Erythroblast (primary cell): ENCODE measurements at regions not wholly inside any gene's neighbourhood (a gene's known extent, or its start where the extent isn't known, plus 50 kb on each side); places are given as distances from the start of the nearest gene placed in this dataset.

ENCODE experiments used
- GATA1 ChIP-seq: IDR thresholded peaks from 2 replicates; pipeline ENCODE4 v1.6.1; 2011; ENCODE audit warnings: low read depth, mild to moderate bottlenecking, control low read depth, low read length, moderate library complexity
- POLR2A ChIP-seq: IDR thresholded peaks from 2 replicates; pipeline ENCODE4 v1.6.1; 2011; ENCODE audit warnings: mild to moderate bottlenecking, low read length

GRCh38 chr2:155905657-155906056 lies 426.9 kb downstream of the NR4A2 start:
- no peak for TF ChIP-seq POLR2A
- no peak for TF ChIP-seq GATA1
